ENCODE measurements at regions not wholly inside any gene's neighbourhood (a gene's known extent, or its start where the extent isn't known, plus 50 kb on each side); places are given as distances from the start of the nearest gene placed in this dataset.

- DNase-seq = no peak
Measured at GRCh38 chr4:106507440-106507839, 138.9 kb upstream of the GIMD1 start.

GRCh38 chr4:106503116-106504050, 134.8 kb upstream of the GIMD1 start:
- DNase-seq = no peak

GRCh38 chr4:106502106-106502699, 133.6 kb upstream of the GIMD1 start:
- DNase-seq = peak; percentile 64

DNA sequence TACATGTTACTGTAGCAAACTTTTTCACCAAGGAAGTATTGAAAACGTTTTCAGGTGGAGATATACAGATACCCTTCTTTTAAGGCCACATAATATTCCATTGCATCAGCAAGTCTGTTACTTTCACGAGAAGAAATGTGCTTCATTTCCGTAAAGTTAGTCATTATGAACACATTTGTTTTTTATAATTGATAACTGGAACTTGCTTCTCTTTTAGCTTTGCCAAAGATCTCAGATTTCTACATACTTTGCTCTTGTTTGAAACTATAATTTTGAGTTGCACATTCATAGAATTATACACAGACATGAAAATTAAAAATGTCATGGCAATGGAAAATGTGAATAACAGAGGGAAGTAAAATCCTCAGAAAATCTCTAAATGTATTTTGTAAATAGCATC, 128.7 kb upstream of the GIMD1 start:
- no peak for DNase-seq

DNA sequence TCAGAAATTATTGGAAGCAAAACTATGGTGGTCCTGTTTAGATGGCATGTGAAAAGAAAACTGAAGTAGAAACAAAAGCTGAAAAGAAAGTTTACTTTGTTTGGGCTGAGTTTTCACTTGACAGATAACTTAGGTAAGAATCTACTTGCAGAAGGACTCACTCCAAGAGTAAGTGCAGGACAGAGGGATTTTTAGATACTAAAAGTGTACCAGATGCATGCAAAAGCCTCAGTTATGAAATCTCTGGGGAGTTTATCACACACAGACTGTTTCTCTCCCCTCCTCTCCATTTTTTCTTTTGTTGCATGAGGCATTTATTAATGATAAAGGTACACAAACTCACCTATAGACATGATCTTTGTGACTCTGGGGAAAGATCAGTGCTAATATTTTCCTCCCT, 127.5 kb upstream of the GIMD1 start:
- no peak for DNase-seq

DNA sequence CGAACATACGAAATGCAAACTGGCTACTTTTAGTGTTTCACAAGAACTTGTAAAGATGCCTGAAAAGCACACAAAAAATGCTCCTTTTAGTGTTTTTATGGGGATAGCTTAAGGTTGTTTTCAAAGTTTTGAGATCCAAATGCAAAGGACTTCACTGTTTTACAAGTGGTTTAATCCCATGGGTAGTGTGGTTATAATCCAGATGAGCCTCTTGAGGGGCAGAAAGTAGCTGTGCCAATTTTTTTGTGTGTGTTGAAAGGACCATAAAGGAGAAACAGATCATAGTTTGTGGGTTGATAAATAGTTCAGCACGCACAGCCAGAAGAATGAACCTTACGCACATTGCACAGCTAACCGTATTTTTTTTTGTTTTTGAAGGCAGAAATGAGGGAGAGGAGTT, 126.9 kb upstream of the GIMD1 start:
- DNase-seq = no peak

DNA sequence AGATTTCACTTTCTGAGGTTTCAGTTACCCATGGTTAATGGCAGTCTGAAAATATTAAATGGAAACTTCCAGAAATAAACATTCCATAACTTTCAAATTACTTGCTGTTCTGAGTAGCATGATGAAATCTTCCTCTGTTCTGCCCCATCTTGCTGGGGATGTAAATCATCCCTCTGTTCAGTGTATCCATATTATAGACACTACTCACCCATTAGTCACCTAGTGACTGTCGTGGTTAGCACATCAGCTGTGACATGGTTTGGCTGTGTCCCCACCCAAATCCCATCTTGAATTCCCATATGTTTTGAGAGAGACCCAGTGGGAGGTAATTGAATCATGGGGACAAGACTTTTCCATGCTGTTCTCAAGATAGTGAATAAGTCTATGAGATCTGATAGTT, 125.5 kb upstream of the GIMD1 start:
- no peak for DNase-seq

GRCh38 chr4:106493086-106493485, 124.5 kb upstream of the GIMD1 start:
- no peak for DNase-seq

DNA sequence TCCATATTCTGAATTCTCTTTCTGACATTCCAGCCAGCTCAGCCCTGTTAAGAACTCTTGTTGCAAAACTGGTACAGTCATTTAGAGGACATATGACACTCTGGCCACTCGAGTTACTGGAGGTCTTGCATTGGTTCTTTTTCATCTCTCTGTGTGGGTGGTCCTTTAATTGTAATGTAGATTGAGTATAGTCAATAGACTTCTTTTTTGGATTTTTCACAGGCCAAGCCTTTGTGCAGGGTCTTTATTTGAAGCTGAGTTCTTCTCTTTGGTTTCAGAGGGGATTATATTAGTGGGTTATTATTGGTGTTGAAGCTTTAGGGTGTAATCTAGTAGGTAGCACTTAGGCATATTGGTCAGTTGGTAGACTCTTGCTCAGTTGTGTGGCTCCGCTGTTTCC, 118.0 kb upstream of the GIMD1 start:
- DNase-seq = no peak

DNA sequence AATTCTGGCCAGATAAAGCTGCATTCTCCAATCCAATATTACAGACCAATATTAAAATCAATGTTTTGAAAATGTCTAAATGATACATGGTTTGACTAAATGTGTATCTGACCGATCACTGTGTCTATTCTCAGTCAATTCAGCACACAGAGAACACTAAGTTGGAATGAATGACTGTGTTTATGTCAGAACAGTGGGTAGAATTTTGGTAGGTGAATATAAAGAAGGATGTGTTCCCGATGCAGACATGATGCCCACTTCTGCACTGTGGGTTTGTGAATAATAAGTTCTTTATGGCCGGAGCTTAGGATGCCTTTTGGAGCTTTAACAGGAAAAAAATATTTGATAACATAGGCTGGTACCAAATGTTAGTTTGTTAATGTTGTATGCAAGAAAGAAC, 113.2 kb upstream of the GIMD1 start:
- no peak for DNase-seq

DNA sequence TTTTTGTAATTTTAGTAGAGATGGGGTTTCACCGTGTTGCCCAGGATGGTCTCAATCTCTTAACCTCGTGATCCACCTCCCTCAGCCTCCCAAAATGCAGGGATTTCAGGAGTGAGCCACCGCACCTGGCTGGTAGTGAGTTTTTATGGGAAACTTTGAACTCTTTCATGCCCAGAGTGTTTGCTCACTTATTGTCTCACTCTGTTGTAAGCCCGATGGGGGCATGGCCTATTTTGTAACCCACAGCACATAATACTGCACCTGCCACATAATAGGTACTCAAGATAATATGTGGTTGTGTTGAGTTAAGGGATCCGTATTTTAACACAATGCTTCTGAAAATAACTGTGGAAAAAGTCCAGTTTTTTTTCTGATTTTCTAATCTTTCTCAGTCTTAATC, 109.6 kb upstream of the GIMD1 start:
- no peak for DNase-seq

DNA sequence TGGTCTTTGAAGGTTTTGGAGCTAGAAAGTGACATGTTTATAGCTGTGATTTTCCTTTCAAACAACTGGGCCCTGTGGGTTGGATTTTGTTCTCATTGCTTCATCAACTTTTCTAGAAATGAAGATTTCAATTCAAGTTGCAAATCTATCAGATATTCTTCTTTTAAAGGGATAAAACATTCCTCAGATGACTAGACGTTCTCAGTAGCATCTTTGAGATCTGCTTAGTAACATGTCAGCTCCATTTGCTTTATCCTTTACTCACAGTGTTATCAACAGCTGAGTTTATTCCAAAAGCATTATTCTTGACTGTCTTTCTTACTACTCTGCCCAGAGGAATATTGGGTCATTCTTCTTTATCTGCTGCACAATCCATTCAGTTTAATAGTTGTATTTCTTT, 108.2 kb upstream of the GIMD1 start:
- no peak for DNase-seq

GRCh38 chr4:106473515-106473914, 104.9 kb upstream of the GIMD1 start:
- DNase-seq = no peak

DNA sequence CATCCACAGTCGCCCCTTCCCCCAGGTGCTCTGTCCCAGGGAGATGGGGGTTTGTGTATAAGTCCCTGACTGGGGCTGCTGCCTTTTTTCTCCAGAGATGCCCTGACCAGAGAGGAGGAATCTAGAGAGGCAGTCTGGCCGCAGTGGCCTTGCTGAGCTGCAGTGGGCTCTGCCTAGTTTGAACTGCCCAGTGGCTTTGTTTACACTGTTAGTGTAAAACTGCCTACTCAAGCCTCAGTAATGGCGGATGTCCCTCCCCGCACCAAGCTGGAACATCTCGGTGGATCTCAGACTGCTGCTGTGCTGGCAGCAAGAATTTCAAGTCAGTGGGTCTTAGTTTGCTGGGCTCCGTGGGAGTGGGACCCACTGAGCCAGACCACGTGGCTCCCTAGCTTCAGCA, 102.6 kb upstream of the GIMD1 start:
- no peak for DNase-seq

GRCh38 chr4:106463622-106464021, 95.0 kb upstream of the GIMD1 start:
- DNase-seq = no peak

GRCh38 chr4:106454581-106454980, 86.0 kb upstream of the GIMD1 start:
- DNase-seq = no peak

DNA sequence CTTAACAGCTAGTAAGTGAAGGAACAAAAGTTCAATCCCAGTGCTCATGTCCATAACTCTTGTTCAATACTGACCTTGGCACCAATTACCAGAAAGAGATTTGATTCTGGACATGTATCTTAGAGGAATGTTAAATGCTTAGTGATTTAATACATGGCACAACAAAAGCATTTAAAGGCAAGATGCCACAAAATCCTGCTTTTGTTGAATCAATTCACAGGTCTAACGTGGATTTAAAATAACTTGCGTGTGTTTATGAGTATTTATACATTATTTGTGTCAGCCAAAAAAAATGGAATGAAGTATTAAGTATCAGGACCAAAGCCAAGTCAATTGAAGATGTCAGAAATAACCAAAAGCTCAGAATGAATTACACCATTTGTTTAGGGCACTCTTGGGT, 85.4 kb upstream of the GIMD1 start:
- DNase-seq = no peak

DNA sequence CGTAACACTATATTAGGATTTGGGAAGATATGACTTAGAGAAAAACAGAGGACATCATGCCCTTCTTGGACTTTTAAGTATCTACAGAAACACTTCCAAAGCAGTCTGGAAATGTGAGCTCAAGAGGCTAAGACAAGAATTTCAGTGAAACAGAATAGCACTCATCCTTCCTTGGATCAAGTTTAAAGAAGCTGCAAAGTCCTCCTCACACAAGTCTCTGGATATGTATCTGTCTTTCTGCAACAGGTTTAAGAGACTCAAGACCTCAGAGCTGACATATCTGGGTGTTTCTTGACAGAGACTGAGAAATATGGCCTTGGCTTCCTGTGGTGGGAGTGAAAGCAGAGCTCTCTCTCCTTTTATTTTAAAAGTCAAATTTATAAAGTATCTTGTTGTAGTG, 82.5 kb upstream of the GIMD1 start:
- no peak for DNase-seq

DNA sequence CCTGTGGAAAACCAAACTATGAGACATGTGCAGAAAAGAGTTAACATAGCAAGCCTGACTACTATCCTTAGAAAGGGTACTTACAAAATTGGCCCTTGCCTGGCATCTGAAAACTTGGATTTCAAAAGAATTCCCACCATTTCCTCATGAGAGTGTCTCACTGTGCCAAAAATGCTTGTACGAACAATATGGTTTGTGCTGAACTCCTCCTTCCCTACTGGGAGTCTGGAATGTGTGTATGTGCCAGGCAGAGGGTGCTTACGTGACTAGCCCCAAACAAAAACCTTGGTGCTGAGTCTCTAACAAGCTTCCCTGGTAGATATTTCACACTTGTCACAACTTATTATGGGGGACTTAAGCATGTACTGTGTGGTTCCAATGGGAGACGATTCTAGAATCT, 81.7 kb upstream of the GIMD1 start:
- DNase-seq = no peak

DNA sequence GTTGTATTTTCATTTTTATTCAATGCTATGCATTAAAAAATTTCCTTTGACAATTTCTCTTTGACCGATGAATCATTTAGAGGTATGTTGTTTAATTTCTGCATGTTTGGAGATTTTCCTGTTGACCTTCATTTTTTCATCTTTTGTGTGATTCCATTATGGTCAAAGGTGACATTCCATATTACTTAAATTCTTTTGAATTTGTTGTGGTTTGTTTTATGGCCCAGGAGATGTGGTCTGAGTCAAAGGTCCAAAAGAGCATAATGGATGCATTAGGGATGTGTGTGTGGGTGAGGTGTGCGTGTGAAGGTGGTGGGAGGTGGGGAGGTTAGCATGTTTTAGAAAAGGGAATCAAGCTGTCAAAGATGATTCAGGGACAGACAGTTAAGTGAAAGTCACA, 76.0 kb upstream of the GIMD1 start:
- no peak for DNase-seq

DNA sequence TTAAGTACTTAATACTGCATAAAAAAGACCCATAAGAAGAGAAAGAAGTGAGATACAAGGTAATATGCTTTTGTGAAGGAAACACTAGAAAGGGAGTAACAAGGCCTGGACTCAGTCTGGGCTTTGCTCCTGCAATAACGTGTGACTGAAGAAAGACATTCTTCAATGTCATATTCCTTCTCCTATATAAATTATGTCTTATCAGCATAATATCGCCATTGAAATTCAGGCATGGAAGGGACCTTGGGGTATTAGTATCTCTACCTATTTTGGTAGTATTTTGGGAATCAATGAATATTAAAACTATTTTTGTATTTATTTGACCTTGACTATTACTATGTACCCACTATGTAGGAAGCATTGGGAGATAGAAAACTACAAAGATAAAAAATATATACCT, 62.2 kb upstream of the GIMD1 start:
- DNase-seq = no peak

DNA sequence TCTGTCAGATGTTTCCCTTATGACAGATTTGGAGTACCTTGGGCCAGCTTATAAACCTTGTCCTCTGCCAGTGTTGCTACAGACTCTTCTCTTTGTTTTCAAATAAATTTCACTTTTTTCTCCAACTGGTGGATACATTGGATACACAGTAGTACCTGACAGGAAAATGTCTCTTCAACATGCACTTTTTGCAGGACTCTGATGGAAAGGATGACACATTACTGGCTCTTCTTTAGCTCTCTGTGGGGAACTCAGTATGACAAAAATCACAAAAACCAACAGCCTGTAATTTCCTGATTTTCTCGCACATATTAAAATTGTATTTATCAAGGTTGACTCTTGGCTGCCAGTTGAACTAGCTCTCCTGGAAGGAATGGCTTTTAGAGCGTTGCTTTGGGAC, 61.3 kb upstream of the GIMD1 start:
- DNase-seq = no peak

DNA sequence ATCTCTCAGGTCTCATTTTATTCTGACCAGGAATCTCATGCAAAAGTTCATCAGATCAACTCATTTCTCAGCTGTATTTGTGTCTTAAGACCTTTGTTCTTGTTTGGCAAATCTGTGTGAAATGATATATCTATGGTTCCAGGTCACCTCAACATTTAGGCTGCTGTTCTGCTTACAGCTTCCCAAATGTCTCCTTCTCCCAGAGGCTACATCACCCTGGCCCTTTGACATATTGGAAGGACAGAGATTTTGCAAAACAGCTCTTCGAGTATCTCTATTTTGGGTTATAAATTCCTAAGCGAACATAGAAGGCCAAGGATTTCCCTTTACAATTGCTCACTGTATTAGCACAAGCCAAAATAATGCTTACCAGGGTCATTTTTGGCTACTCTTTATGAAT, 57.5 kb upstream of the GIMD1 start:
- no peak for DNase-seq

DNA sequence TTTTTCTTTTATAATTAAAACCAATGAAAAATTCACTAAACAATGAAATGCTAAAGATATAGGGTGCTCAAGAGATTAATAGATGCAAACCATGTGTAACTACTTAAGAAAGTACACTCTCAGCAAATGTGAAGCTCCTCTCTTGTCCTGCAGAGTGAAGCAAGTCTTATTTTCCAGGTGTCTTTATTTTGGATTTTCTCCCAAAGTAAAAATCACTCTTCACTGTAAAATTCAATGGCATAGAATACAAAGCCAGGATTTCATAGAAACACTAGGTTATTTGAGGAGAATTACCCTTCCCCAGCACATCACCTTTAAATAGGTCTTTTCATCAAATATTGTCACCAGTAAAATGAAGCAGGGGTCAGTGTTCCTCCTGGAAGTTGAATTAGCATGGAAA, 57.0 kb upstream of the GIMD1 start:
- DNase-seq = no peak

- no peak for DNase-seq
Measured at GRCh38 chr4:106424426-106424825, 55.8 kb upstream of the GIMD1 start.

Data from activated CD8-positive, alpha-beta memory T cell treated with anti-CD3 and anti-CD28 coated beads for 24 hours (primary cell).